ENCODE measurements at regions not wholly inside any gene's neighbourhood (a gene's known extent, or its start where the extent isn't known, plus 50 kb on each side); places are given as distances from the start of the nearest gene placed in this dataset.

DNA sequence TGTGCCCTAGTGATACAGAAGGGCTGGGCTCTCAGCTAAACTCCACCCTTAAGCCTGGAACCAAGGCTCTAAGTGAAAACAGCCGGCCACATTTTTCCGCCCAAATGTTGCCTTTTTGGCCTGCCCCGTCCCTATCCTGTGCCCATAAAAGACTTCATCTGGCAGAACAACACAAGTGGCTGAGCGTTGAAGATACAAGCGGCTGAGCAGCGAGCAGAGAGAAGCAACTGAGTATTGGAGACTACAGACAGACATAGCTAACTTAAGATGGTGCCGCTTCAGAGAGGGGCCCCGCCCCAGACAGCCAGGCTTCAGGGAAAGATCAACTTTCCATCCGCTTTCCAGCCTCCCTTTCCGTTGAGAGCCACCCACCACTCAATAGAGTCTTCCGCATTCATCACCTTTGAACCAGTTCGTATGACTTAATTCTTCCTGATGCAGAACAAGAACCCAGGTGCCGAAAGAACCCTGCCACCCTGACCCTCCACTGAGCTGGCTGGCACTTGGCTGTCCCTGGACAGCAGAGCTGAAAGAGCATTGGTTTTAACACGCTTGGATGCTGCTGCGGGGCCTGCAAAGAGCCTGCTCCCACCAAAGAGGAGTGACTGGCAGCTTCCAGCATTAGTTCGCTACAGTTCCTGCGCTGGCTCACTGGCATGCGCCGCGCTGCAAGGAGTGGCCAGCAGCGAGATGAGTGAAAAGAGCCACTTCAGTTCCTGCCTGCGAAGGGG lies 853.2 kb upstream of the INTU start:
- TF ChIP-seq EZH2 (IDR thresholded peaks at IDR 0.05; ENCODE audit: insufficient read depth, poor library complexity, severe bottlenecking), result no peak
- no peak for TF ChIP-seq EZH2phosphoT487 (IDR thresholded peaks at IDR 0.05; ENCODE audit: insufficient read depth, low read depth)

Measured in GM23248 (cell line).